T-helper 9 cell (primary cell): ENCODE measurements at regions not wholly inside any gene's neighbourhood (a gene's known extent, or its start where the extent isn't known, plus 50 kb on each side); places are given as distances from the start of the nearest gene placed in this dataset.
"Not testable (repeated sequence)": the region's sequence is repeated elsewhere in the genome, so short reads cannot be mapped to it uniquely, and the experiment has no call there.

Experiments used
- DNase-seq: peaks from one replicate; pipeline ENCODE4 v3.0.0-alpha.2; 2020

- DNase-seq: no peak
Observed at GRCh38 chr2:180258579-180258978, 251.5 kb upstream of the CWC22 start.

- DNase-seq: no peak
Observed at GRCh38 chr2:180258041-180258537, 251.0 kb upstream of the CWC22 start.

- DNase-seq: no peak
Observed at GRCh38 chr2:180257247-180257646, 250.2 kb upstream of the CWC22 start.

GRCh38 chr2:180255981-180256380 is 248.9 kb upstream of the CWC22 start:
- no peak for DNase-seq

GRCh38 chr2:180254872-180255271 is 247.8 kb upstream of the CWC22 start:
- no peak for DNase-seq

- DNase-seq: no peak
Observed at GRCh38 chr2:180247658-180248057, 240.6 kb upstream of the CWC22 start.

- no peak for DNase-seq
Observed at GRCh38 chr2:180246268-180246667, 239.2 kb upstream of the CWC22 start.

- DNase-seq: no peak
Observed at GRCh38 chr2:180240774-180241173, 233.7 kb upstream of the CWC22 start.

GRCh38 chr2:180238729-180239128 is 231.6 kb upstream of the CWC22 start:
- DNase-seq: no peak

- DNase-seq: not testable (repeated sequence)
Observed at GRCh38 chr2:180236061-180236460, 229.0 kb upstream of the CWC22 start.

GRCh38 chr2:180235506-180235905 is 228.4 kb upstream of the CWC22 start:
- DNase-seq: not testable (repeated sequence)

- not testable (repeated sequence) for DNase-seq
Observed at GRCh38 chr2:180234991-180235390, 227.9 kb upstream of the CWC22 start.

GRCh38 chr2:180231015-180231414 is 223.9 kb upstream of the CWC22 start:
- DNase-seq: no peak

GRCh38 chr2:180227461-180227860 is 220.4 kb upstream of the CWC22 start:
- DNase-seq: no peak

- no peak for DNase-seq
Observed at GRCh38 chr2:180225118-180225517, 218.0 kb upstream of the CWC22 start.

GRCh38 chr2:180222644-180223043 is 215.5 kb upstream of the CWC22 start:
- DNase-seq: no peak

- DNase-seq: no peak
Observed at GRCh38 chr2:180219491-180219890, 212.4 kb upstream of the CWC22 start.

- DNase-seq: no peak
Observed at GRCh38 chr2:180208841-180209240, 201.7 kb upstream of the CWC22 start.

GRCh38 chr2:180205621-180206235 is 198.6 kb upstream of the CWC22 start:
- no peak for DNase-seq

GRCh38 chr2:180203972-180204371 is 196.9 kb upstream of the CWC22 start:
- no peak for DNase-seq

GRCh38 chr2:180202467-180202951 is 195.4 kb upstream of the CWC22 start:
- DNase-seq: no peak

GRCh38 chr2:180196419-180196977 is 189.4 kb upstream of the CWC22 start:
- DNase-seq: no peak

- DNase-seq: no peak
Observed at GRCh38 chr2:180195847-180196246, 188.8 kb upstream of the CWC22 start.

- DNase-seq: no peak
Observed at GRCh38 chr2:180191432-180192124, 184.5 kb upstream of the CWC22 start.
